ENCODE measurements at regions not wholly inside any gene's neighbourhood (a gene's known extent, or its start where the extent isn't known, plus 50 kb on each side); places are given as distances from the start of the nearest gene placed in this dataset.

DNA sequence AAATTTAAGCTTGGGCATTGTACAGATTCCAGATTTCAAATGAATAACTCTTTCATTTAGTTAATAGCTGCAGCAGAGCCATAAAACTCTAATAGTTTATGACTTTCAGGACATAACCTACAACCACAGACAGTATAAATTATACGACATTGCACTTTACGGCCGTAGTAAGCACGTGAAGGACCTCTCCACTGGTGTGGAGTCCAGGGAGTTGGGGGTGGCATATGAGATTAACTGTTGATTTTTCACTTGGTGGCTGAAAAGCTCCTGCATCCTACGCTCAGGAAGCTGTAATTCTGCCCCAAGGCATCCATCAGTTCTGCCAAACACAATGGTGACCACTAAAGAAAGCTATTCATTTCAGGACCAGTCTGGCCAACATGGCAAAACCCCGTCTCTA is 376.2 kb downstream of the SOX11 start:
- H4K20me1 ChIP-seq (ENCODE audit: low read depth) = no peaks in the 10 kb centered on the region
- H2AFZ ChIP-seq (replicated peaks) = no peak overlapping the region
- H3K4me3 ChIP-seq = no peak overlapping the region
- peaks cover 48% of the 10 kb centered on the region for H3K4me1 ChIP-seq
- Mint-ChIP-seq H3K4me1 (peaks cover 67% of the 10 kb centered on the region), H3K27me3 (ENCODE audit: insufficient read depth, low read depth) (peaks cover 3% of the 10 kb centered on the region), H3K9me3 (no peaks in the 10 kb centered on the region), H3K27ac (peak overlapping the region; percentile 32), H3K4me3 (no peak overlapping the region), H3K36me3 (no peaks in the 10 kb centered on the region)
- no peaks in the 10 kb centered on the region for H3K9me3 ChIP-seq (ENCODE audit: low read depth)
- no peak for TF ChIP-seq EZH2phosphoT487 (IDR thresholded peaks at IDR 0.05)
- no peak for TF ChIP-seq EZH2 (IDR thresholded peaks at IDR 0.05)
- TF ChIP-seq, protein P1, sequence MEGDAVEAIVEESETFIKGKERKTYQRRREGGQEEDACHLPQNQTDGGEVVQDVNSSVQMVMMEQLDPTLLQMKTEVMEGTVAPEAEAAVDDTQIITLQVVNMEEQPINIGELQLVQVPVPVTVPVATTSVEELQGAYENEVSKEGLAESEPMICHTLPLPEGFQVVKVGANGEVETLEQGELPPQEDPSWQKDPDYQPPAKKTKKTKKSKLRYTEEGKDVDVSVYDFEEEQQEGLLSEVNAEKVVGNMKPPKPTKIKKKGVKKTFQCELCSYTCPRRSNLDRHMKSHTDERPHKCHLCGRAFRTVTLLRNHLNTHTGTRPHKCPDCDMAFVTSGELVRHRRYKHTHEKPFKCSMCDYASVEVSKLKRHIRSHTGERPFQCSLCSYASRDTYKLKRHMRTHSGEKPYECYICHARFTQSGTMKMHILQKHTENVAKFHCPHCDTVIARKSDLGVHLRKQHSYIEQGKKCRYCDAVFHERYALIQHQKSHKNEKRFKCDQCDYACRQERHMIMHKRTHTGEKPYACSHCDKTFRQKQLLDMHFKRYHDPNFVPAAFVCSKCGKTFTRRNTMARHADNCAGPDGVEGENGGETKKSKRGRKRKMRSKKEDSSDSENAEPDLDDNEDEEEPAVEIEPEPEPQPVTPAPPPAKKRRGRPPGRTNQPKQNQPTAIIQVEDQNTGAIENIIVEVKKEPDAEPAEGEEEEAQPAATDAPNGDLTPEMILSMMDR (IDR thresholded peaks at IDR 0.05) = no peak
- no peak for DNase-seq (ENCODE audit: low spot score)
- H3K27ac ChIP-seq = no peak overlapping the region
- no peaks in the 10 kb centered on the region for H3K79me2 ChIP-seq (ENCODE audit: low read depth)
- H3K9ac ChIP-seq = no peak overlapping the region
- no peaks in the 10 kb centered on the region for H3K27me3 ChIP-seq
- peaks cover 28% of the 10 kb centered on the region for H3F3A ChIP-seq (ENCODE audit: low read depth)
- H3K4me2 ChIP-seq = no peak overlapping the region
- no peaks in the 10 kb centered on the region for H3K36me3 ChIP-seq

DNA sequence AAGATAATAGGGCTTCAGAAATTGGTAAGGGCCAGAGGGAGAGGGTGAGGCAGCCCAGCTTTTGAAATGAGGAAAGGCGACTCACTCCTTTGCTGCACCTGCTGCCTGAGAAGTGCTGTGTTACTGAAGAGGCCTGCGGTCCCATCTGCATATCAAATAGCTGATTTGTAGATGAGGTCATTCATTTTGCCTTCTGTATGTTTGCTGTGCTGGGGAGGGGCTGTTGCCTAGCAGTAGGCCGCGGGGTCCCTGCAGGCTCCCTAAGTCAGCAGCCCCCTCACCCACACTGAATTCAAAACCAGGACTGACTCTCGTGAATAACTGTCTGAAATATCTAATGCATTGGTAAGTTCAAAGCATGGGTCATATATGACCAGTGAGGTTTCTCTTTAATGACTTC is 377.2 kb downstream of the SOX11 start:
- Histone ChIP-seq H3K27me3 (no peaks in the 10 kb centered on the region), H3K9ac (no peak overlapping the region), H2AFZ (replicated peaks) (peak overlapping the region; percentile 20), H3K4me1 (peaks cover 51% of the 10 kb centered on the region), H3K79me2 (ENCODE audit: low read depth) (no peaks in the 10 kb centered on the region), H3K4me3 (no peak overlapping the region), H4K20me1 (ENCODE audit: low read depth) (no peaks in the 10 kb centered on the region), H3K36me3 (no peaks in the 10 kb centered on the region), H3F3A (ENCODE audit: low read depth) (peaks cover 38% of the 10 kb centered on the region), H3K9me3 (ENCODE audit: low read depth) (no peaks in the 10 kb centered on the region), H3K4me2 (peak overlapping the region; percentile 36), H3K27ac (no peak overlapping the region)
- H3K36me3 Mint-ChIP-seq = no peaks in the 10 kb centered on the region
- peaks cover 73% of the 10 kb centered on the region for H3K4me1 Mint-ChIP-seq
- H3K4me3 Mint-ChIP-seq = peak overlapping the region; percentile 36
- H3K27me3 Mint-ChIP-seq (ENCODE audit: insufficient read depth, low read depth) = peaks cover 3% of the 10 kb centered on the region
- peak; percentile 32 for DNase-seq (ENCODE audit: low spot score)
- H3K9me3 Mint-ChIP-seq = no peaks in the 10 kb centered on the region
- TF ChIP-seq, protein P1 (IDR thresholded peaks at IDR 0.05) = no peak
- TF ChIP-seq EZH2 (IDR thresholded peaks at IDR 0.05) (no peak), EZH2phosphoT487 (IDR thresholded peaks at IDR 0.05) (no peak)
- H3K27ac Mint-ChIP-seq = peak overlapping the region; percentile 97

DNA sequence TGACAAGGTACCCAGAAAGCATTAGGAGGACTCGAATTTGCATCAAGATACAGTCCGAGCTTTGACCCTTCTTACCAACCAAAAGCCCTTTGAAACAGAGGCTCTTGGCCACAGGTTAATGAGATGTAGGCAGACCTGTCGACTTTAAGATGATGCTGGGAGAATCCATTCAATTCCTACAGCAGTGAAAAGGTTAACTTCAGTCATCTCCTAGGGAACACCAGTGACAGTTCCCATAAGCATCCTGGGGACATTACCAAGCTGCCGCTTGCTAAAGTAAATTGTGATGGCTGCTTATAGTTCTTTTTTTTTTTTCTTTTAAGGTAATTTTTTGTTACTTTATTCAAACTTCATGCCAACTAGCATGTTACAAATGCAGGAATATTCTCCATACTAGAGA is 379.3 kb downstream of the SOX11 start:
- H4K20me1 ChIP-seq (ENCODE audit: low read depth) = no peaks in the 10 kb centered on the region
- peaks cover 44% of the 10 kb centered on the region for H3F3A ChIP-seq (ENCODE audit: low read depth)
- H3K27me3 ChIP-seq = no peaks in the 10 kb centered on the region
- no peak for DNase-seq (ENCODE audit: low spot score)
- Mint-ChIP-seq H3K9me3 (no peaks in the 10 kb centered on the region), H3K27ac (peak overlapping the region; percentile 94), H3K36me3 (no peaks in the 10 kb centered on the region), H3K27me3 (ENCODE audit: insufficient read depth, low read depth) (peaks cover 3% of the 10 kb centered on the region), H3K4me1 (peaks cover 94% of the 10 kb centered on the region), H3K4me3 (peak overlapping the region; percentile 80)
- H3K4me1 ChIP-seq = peaks cover 69% of the 10 kb centered on the region
- no peak overlapping the region for H3K27ac ChIP-seq
- TF ChIP-seq EZH2phosphoT487 (IDR thresholded peaks at IDR 0.05) = no peak
- TF ChIP-seq, protein P1 (IDR thresholded peaks at IDR 0.05) = no peak
- TF ChIP-seq EZH2 (IDR thresholded peaks at IDR 0.05) = no peak
- H2AFZ ChIP-seq (replicated peaks) = no peak overlapping the region
- no peaks in the 10 kb centered on the region for H3K36me3 ChIP-seq
- H3K79me2 ChIP-seq (ENCODE audit: low read depth) = no peaks in the 10 kb centered on the region
- no peak overlapping the region for H3K9ac ChIP-seq
- H3K9me3 ChIP-seq (ENCODE audit: low read depth) = no peaks in the 10 kb centered on the region
- H3K4me3 ChIP-seq = no peak overlapping the region
- H3K4me2 ChIP-seq = peak overlapping the region; percentile 62

Measured in neural progenitor cell (in vitro differentiated cells).